GM12878 (cell line): ENCODE measurements at regions not wholly inside any gene's neighbourhood (a gene's known extent, or its start where the extent isn't known, plus 50 kb on each side); places are given as distances from the start of the nearest gene placed in this dataset.

ENCODE experiments used
- BHLHE40 ChIP-seq, 2 experiments: fragments of 450-650 bp in 1 of 2; IDR thresholded peaks; 2 replicates each; pipeline ENCODE4 v1.6.1; 2011 to 2017; ENCODE audit warnings: low read depth in 2 of 2, borderline replicate concordance in 1 of 2, improper control_type of control experiment in 1 of 2, low read length in 1 of 2, mild to moderate bottlenecking in 1 of 2
- CEBPB ChIP-seq, 2 experiments: fragments of 150-350 bp in 1 of 2; IDR thresholded peaks; 2 replicates each; pipeline ENCODE4 v1.6.1; 2012 to 2014; ENCODE audit warnings: low read depth in 2 of 2, low read length in 2 of 2, borderline replicate concordance in 1 of 2, inconsistent platforms in 1 of 2
- PBX3 ChIP-seq: IDR thresholded peaks from 2 replicates; pipeline ENCODE4 v1.6.1; 2011; ENCODE audit warnings: mild to moderate bottlenecking, low read depth, low read length, moderate library complexity; ENCODE audit not compliant: insufficient replicate concordance
- POLR2AphosphoS5 ChIP-seq: IDR thresholded peaks from 2 replicates; pipeline ENCODE4 v1.6.1; 2011; ENCODE audit warnings: mild to moderate bottlenecking, low read length, inconsistent platforms
- RUNX3 ChIP-seq: IDR thresholded peaks from 2 replicates; pipeline ENCODE4 v1.6.1; 2012; ENCODE audit warnings: low read length, inconsistent platforms
- SMAD1 ChIP-seq: fragments of 450-650 bp; IDR thresholded peaks from 2 replicates; pipeline ENCODE4 v1.6.1; 2018; ENCODE audit warnings: mild to moderate bottlenecking, low read depth; ENCODE audit not compliant: partially characterized antibody
- TF ChIP-seq, protein P1 (sequence below): IDR thresholded peaks from 2 replicates; pipeline ENCODE4 v1.6.1; 2012; ENCODE audit warnings: low read length, inconsistent platforms

DNA sequence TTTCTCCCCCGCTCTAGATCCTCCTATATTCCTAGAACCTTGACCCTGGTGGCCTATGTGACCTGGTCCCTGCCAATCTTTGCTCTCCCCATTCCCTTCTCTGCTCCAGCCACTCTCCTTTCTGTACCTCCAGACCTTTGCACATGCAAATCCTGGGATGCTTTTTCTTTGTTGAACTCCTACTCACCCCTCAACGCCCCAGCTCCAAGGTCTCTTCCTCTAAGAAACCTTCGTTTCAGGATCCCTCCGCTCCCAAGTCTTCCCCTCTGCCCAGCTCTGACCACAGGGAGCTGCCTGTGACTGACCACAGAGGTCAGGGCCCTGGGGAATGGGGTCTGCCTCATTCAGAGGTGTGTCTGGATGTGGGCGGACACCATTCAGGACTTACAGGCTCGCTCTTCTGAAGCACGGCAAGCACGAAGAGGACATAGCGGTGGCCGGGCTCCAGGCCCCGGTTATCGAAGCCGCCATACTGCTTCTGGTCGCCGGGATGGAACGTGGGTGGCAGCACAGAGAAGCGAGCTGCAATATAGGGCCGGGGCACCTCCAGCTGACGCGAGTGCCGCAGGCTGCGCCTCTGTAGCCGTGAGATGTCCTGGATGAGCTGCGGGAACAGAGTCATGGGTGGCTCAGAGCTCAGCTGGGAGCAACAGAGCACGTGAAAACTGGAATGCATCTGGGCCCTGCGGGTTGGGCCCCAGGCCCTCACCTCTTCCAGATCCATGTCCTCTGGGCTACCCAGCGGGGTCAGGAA, 120.9 kb downstream of the PTPRS start:
- no peak for TF ChIP-seq CEBPB (IDR thresholded peaks at IDR 0.05; ENCODE audit: borderline replicate concordance in 1 of 2, low read depth in 2 of 2, low read length in 2 of 2)
- TF ChIP-seq, protein P1, sequence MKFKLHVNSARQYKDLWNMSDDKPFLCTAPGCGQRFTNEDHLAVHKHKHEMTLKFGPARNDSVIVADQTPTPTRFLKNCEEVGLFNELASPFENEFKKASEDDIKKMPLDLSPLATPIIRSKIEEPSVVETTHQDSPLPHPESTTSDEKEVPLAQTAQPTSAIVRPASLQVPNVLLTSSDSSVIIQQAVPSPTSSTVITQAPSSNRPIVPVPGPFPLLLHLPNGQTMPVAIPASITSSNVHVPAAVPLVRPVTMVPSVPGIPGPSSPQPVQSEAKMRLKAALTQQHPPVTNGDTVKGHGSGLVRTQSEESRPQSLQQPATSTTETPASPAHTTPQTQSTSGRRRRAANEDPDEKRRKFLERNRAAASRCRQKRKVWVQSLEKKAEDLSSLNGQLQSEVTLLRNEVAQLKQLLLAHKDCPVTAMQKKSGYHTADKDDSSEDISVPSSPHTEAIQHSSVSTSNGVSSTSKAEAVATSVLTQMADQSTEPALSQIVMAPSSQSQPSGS, result no peak
- no peak for TF ChIP-seq POLR2AphosphoS5
- TF ChIP-seq RUNX3, result no peak
- TF ChIP-seq PBX3, result no peak
- no peak for TF ChIP-seq BHLHE40 (IDR thresholded peaks at IDR 0.05; ENCODE audit: borderline replicate concordance in 1 of 2, low read depth in 2 of 2, low read length in 1 of 2)
- no peak for TF ChIP-seq SMAD1
